Naive B cell (primary cell): ENCODE measurements at regions not wholly inside any gene's neighbourhood (a gene's known extent, or its start where the extent isn't known, plus 50 kb on each side); places are given as distances from the start of the nearest gene placed in this dataset.

ENCODE experiments used
- ATAC-seq, 2 donors: fragments of 150-1000 bp; cut with Tn5 transposase; 2 replicates each; pipeline ENCODE4 v1.10.0; 2021; ENCODE audit warnings: low read depth in 2 of 2, mild to moderate bottlenecking in 2 of 2, moderate library complexity in 2 of 2
- DNase-seq: peaks from one replicate; pipeline ENCODE4 v3.0.0; 2022
- H3K27ac Mint-ChIP-seq, 6 donors: one replicate each; pipeline ENCODE4 v1.8.0; 2020 to 2022; ENCODE audit warnings: mild to moderate bottlenecking in 6 of 6, mixed read lengths in 6 of 6, moderate library complexity in 5 of 6, inconsistent platforms in 2 of 6
- H3K27me3 Mint-ChIP-seq, 3 donors: one replicate each; pipeline ENCODE4 v1.8.0; 2021 to 2022; ENCODE audit warnings: mixed read lengths in 3 of 3, mild to moderate bottlenecking in 1 of 3
- H3K36me3 Mint-ChIP-seq, 2 donors: one replicate each; pipeline ENCODE4 v1.8.0; 2020 to 2022; ENCODE audit warnings: mixed read lengths in 2 of 2, inconsistent platforms in 1 of 2, mild to moderate bottlenecking in 1 of 2
- H3K4me1 Mint-ChIP-seq, 3 donors: one replicate each; pipeline ENCODE4 v1.8.0; 2020 to 2022; ENCODE audit warnings: mixed read lengths in 3 of 3, inconsistent platforms in 1 of 3, mild to moderate bottlenecking in 1 of 3, moderate library complexity in 1 of 3
- H3K4me3 Mint-ChIP-seq, 8 donors: one replicate each; pipeline ENCODE4 v1.8.0; 2020 to 2022; ENCODE audit warnings: mild to moderate bottlenecking in 8 of 8, mixed read lengths in 8 of 8, moderate library complexity in 8 of 8, inconsistent platforms in 2 of 8
- H3K9me3 Mint-ChIP-seq, 7 donors: one replicate each; pipeline ENCODE4 v1.8.0; 2020 to 2022; ENCODE audit warnings: mixed read lengths in 7 of 7, mild to moderate bottlenecking in 5 of 7, inconsistent platforms in 2 of 7, moderate library complexity in 1 of 7

GRCh38 chr5:97471951-97472350 is 288.9 kb upstream of the RIOK2 start:
- Mint-ChIP-seq H3K9me3 (peaks cover 3 to 21% (median 12%) of the 10 kb centered on the region in 7 donors), H3K27ac (no peak overlapping the region)
- ATAC-seq, result no peak

GRCh38 chr5:97475847-97476246 is 292.8 kb upstream of the RIOK2 start:
- ATAC-seq, result no peak
- Mint-ChIP-seq H3K36me3 (no peaks in the 10 kb centered on the region), H3K9me3 (no peaks in the 10 kb centered on the region), H3K4me1 (no peaks in the 10 kb centered on the region), H3K27me3 (peaks cover 0 to 8% (median 0%) of the 10 kb centered on the region in 3 donors), H3K27ac (no peak overlapping the region), H3K4me3 (no peak overlapping the region)
- DNase-seq, result no peak

More at GRCh38 chr5:97471951-97472350, 288.9 kb upstream of the RIOK2 start:
- H3K4me3 Mint-ChIP-seq, result no peak overlapping the region
- no peaks in the 10 kb centered on the region for H3K27me3 Mint-ChIP-seq
- no peaks in the 10 kb centered on the region for H3K4me1 Mint-ChIP-seq
- H3K36me3 Mint-ChIP-seq, result peaks cover 0 to 8% of the 10 kb centered on the region in 2 donors
- no peak for DNase-seq

GRCh38 chr5:97476852-97477534 is 293.9 kb upstream of the RIOK2 start:
- H3K27ac Mint-ChIP-seq, result no peak overlapping the region
- H3K4me3 Mint-ChIP-seq, result no peak overlapping the region
- H3K9me3 Mint-ChIP-seq, result no peaks in the 10 kb centered on the region
- peaks cover 0 to 8% (median 0%) of the 10 kb centered on the region in 3 donors for H3K27me3 Mint-ChIP-seq
- H3K36me3 Mint-ChIP-seq, result no peaks in the 10 kb centered on the region
- ATAC-seq (no peak), DNase-seq (no peak)
- H3K4me1 Mint-ChIP-seq, result no peaks in the 10 kb centered on the region

- no peak overlapping the region for H3K27ac Mint-ChIP-seq
- no peaks in the 10 kb centered on the region for H3K36me3 Mint-ChIP-seq
- peaks cover 0 to 8% (median 0%) of the 10 kb centered on the region in 3 donors for H3K27me3 Mint-ChIP-seq
- DNase-seq, result no peak
- no peak overlapping the region for H3K4me3 Mint-ChIP-seq
- no peaks in the 10 kb centered on the region for H3K4me1 Mint-ChIP-seq
- no peak for ATAC-seq
- H3K9me3 Mint-ChIP-seq, result no peaks in the 10 kb centered on the region
Measured at GRCh38 chr5:97478483-97478882, 295.4 kb upstream of the RIOK2 start.

GRCh38 chr5:97480313-97480712 is 297.3 kb upstream of the RIOK2 start:
- ATAC-seq (no peak), DNase-seq (no peak)
- peaks cover 0 to 8% (median 0%) of the 10 kb centered on the region in 3 donors for H3K27me3 Mint-ChIP-seq
- H3K27ac Mint-ChIP-seq, result no peak overlapping the region
- peaks cover 0 to 11% (median 0%) of the 10 kb centered on the region in 7 donors for H3K9me3 Mint-ChIP-seq
- no peak overlapping the region for H3K4me3 Mint-ChIP-seq
- no peaks in the 10 kb centered on the region for H3K4me1 Mint-ChIP-seq
- peaks cover 0 to 13% of the 10 kb centered on the region in 2 donors for H3K36me3 Mint-ChIP-seq

- Mint-ChIP-seq H3K27me3 (no peaks in the 10 kb centered on the region), H3K36me3 (peaks cover 0 to 13% of the 10 kb centered on the region in 2 donors), H3K4me1 (no peaks in the 10 kb centered on the region), H3K9me3 (peaks cover 0 to 11% (median 0%) of the 10 kb centered on the region in 7 donors), H3K27ac (peak overlapping the region in 1 of 6 donors; percentile 38), H3K4me3 (peak overlapping the region in 1 of 8 donors; percentile 81)
- DNase-seq (no peak), ATAC-seq (no peak)
Measured at GRCh38 chr5:97488126-97488668, 305.1 kb upstream of the RIOK2 start.

- DNase-seq (no peak), ATAC-seq (no peak)
- no peaks in the 10 kb centered on the region for H3K4me1 Mint-ChIP-seq
- peaks cover 0 to 7% (median 0%) of the 10 kb centered on the region in 7 donors for H3K9me3 Mint-ChIP-seq
- no peaks in the 10 kb centered on the region for H3K27me3 Mint-ChIP-seq
- no peak overlapping the region for H3K27ac Mint-ChIP-seq
- peaks cover 0 to 9% of the 10 kb centered on the region in 2 donors for H3K36me3 Mint-ChIP-seq
- H3K4me3 Mint-ChIP-seq, result no peak overlapping the region
Measured at GRCh38 chr5:97489010-97489840, 306.2 kb upstream of the RIOK2 start.

- DNase-seq (no peak), ATAC-seq (no peak)
- Mint-ChIP-seq H3K9me3 (no peaks in the 10 kb centered on the region), H3K27ac (no peak overlapping the region), H3K36me3 (no peaks in the 10 kb centered on the region), H3K4me3 (no peak overlapping the region), H3K4me1 (peaks cover 0 to 4% (median 0%) of the 10 kb centered on the region in 3 donors), H3K27me3 (no peaks in the 10 kb centered on the region)
Measured at GRCh38 chr5:97494465-97494864, 311.4 kb upstream of the RIOK2 start.

- Mint-ChIP-seq H3K27ac (no peak overlapping the region), H3K27me3 (no peaks in the 10 kb centered on the region), H3K9me3 (no peaks in the 10 kb centered on the region), H3K4me3 (no peak overlapping the region), H3K36me3 (no peaks in the 10 kb centered on the region), H3K4me1 (peaks cover 0 to 4% (median 0%) of the 10 kb centered on the region in 3 donors)
- DNase-seq (no peak), ATAC-seq (no peak)
Measured at GRCh38 chr5:97495301-97495700, 312.3 kb upstream of the RIOK2 start.

- no peak for ATAC-seq
- Mint-ChIP-seq H3K4me3 (no peak overlapping the region), H3K27ac (no peak overlapping the region)
Measured at GRCh38 chr5:97496037-97496436, 313.0 kb upstream of the RIOK2 start.

DNA sequence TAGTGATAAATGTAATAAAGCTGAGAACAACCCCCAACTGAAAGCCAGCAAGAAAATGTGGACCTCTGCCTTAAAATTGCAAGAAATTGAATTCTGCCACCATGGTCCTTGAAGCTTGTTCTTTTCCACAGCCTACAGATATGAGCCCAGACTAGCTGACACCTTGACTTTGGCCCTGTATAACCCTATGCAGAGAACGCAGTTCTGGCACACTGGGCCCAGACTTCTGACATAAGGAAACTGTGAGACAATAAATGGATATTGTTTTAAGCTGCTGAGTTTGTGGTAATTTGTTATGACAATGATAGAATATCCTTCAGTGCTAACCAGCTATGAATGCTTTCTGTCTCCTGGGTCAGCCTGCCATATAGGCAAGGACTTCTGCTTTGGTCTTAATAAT is 315.6 kb upstream of the RIOK2 start:
- Mint-ChIP-seq H3K4me3 (no peak overlapping the region), H3K4me1 (peaks cover 0 to 4% (median 0%) of the 10 kb centered on the region in 3 donors), H3K27me3 (no peaks in the 10 kb centered on the region), H3K27ac (no peak overlapping the region), H3K9me3 (no peaks in the 10 kb centered on the region), H3K36me3 (no peaks in the 10 kb centered on the region)
- ATAC-seq (no peak), DNase-seq (no peak)

More at GRCh38 chr5:97496037-97496436, 313.0 kb upstream of the RIOK2 start:
- H3K4me1 Mint-ChIP-seq, result peaks cover 0 to 4% (median 0%) of the 10 kb centered on the region in 3 donors
- H3K9me3 Mint-ChIP-seq, result no peaks in the 10 kb centered on the region
- no peak for DNase-seq
- H3K27me3 Mint-ChIP-seq, result no peaks in the 10 kb centered on the region
- no peaks in the 10 kb centered on the region for H3K36me3 Mint-ChIP-seq

DNA sequence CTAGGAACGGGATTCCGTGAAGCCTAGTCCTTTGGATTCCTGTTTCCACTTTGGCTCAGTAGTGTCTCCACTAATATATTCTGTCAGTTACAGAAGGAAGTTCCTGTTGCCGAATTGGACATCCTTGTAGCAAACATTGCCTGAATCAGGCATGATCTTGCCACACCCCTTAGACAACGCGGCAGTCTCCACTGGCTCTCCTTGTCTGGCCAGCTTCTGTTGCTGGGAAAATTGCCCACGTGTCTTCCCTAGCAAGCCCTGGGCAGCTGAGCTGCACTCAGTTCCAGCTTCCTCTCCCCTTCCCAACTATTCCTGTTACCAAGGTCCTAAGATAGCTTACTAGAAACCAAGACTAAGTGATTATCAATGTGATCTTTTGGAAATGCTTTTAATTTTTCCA is 316.6 kb upstream of the RIOK2 start:
- ATAC-seq (no peak), DNase-seq (no peak)
- Mint-ChIP-seq H3K4me1 (peaks cover 0 to 4% (median 0%) of the 10 kb centered on the region in 3 donors), H3K27me3 (no peaks in the 10 kb centered on the region), H3K36me3 (no peaks in the 10 kb centered on the region), H3K9me3 (no peaks in the 10 kb centered on the region), H3K4me3 (no peak overlapping the region), H3K27ac (peak overlapping the region in 1 of 6 donors; percentile 11)

DNA sequence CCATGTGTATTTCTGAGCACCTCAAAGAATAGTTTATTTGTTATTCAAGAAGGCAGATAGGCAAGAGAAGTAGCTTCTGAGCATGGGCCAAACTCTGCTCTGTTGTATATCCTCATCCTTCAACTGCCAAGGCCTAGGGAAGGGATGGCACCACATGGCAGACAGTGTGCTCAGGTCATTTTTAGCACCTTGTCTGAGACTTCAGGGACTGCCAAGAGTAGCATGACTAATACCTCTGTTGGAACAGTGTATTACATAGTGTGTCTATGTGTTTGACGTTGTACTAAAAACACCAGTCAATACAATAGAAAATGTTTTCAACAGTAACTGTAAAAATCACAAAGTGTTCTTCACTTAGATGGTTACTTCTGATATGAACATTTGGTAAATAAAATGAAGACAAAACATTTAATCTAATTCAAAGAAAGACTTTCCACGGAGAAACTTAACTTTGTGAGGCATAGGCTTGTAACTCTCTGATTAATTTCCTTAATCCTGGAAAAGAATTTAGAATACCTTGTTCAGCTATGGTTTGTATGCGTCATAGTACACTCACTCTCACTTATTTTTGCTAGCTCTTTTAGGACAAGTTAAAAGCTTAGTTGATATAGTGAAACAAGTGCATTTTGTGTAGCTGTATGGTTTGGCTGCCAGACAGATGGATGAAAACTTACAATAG is 318.4 kb upstream of the RIOK2 start:
- H3K4me1 Mint-ChIP-seq, result no peaks in the 10 kb centered on the region
- H3K27me3 Mint-ChIP-seq, result no peaks in the 10 kb centered on the region
- DNase-seq, result no peak
- no peak overlapping the region for H3K27ac Mint-ChIP-seq
- no peak for ATAC-seq
- no peak overlapping the region for H3K4me3 Mint-ChIP-seq
- no peaks in the 10 kb centered on the region for H3K36me3 Mint-ChIP-seq
- no peaks in the 10 kb centered on the region for H3K9me3 Mint-ChIP-seq
